Activated CD4-positive, alpha-beta memory T cell treated with anti-CD3 and anti-CD28 coated beads, Interleukin-2, amount 10 ng/mL, durations not matched to agents 7 days and 5 days (primary cell): ENCODE measurements at regions not wholly inside any gene's neighbourhood (a gene's known extent, or its start where the extent isn't known, plus 50 kb on each side); places are given as distances from the start of the nearest gene placed in this dataset.

Experiments used
- CTCF ChIA-PET: fragments of 350-600 bp; sonication (Branson Sonifier 250); formaldehyde crosslinking; loops from one replicate; lab custom pipeline; 2021; ENCODE audit warnings: antibody characterized with exemption, inconsistent platforms; lab: Charles Lee
- POLR2A ChIA-PET: fragments of 350-600 bp; sonication (Branson Sonifier 250); formaldehyde crosslinking; loops from one replicate; lab custom pipeline; 2021; ENCODE audit warnings: antibody characterized with exemption; lab: Charles Lee
- DNase-seq: peaks from one replicate; pipeline ENCODE4 v3.0.0-alpha.2; 2020
- H3K27ac Mint-ChIP-seq: one replicate; pipeline ENCODE4 v1.8.0; 2021; ENCODE audit warnings: mild to moderate bottlenecking, mixed read lengths
- H3K27me3 Mint-ChIP-seq: one replicate; pipeline ENCODE4 v1.8.0; 2021; ENCODE audit warnings: mixed read lengths
- H3K36me3 Mint-ChIP-seq: one replicate; pipeline ENCODE4 v1.8.0; 2021; ENCODE audit warnings: low read depth, mixed read lengths
- H3K4me1 Mint-ChIP-seq: one replicate; pipeline ENCODE4 v1.8.0; 2021; ENCODE audit warnings: mixed read lengths
- H3K4me3 Mint-ChIP-seq: one replicate; pipeline ENCODE4 v1.8.0; 2021; ENCODE audit warnings: mild to moderate bottlenecking, mixed read lengths
- H3K9me3 Mint-ChIP-seq: one replicate; pipeline ENCODE4 v1.8.0; 2021; ENCODE audit warnings: mixed read lengths

GRCh38 chr4:111849746-111850284 is 295.4 kb upstream of the FAM241A start:
- no peak for DNase-seq
- Mint-ChIP-seq H3K36me3 (no peaks in the 10 kb centered on the region), H3K9me3 (no peaks in the 10 kb centered on the region), H3K4me3 (no peak overlapping the region), H3K27ac (no peak overlapping the region), H3K4me1 (no peaks in the 10 kb centered on the region), H3K27me3 (no peaks in the 10 kb centered on the region)
- POLR2A ChIA-PET, result no interaction called here
- CTCF ChIA-PET, result no interaction called here

- DNase-seq, result no peak
- CTCF ChIA-PET, result interaction anchor here (0.6 to 1.2 kb wide), 3 partner anchors 9 to 210 kb away, joined by 3 to 4 read pairs (median 4); no protein-coding TSS in a partner anchor
- POLR2A ChIA-PET, result no interaction called here
Measured at GRCh38 chr4:111854494-111855087, 290.7 kb upstream of the FAM241A start.

GRCh38 chr4:111855308-111855707 is 289.9 kb upstream of the FAM241A start:
- Mint-ChIP-seq H3K36me3 (no peaks in the 10 kb centered on the region), H3K9me3 (no peaks in the 10 kb centered on the region), H3K4me1 (no peaks in the 10 kb centered on the region), H3K27ac (no peak overlapping the region), H3K27me3 (no peaks in the 10 kb centered on the region), H3K4me3 (no peak overlapping the region)
- ChIA-PET CTCF (no interaction called here), POLR2A (no interaction called here)
- no peak for DNase-seq

More at GRCh38 chr4:111854494-111855087, 290.7 kb upstream of the FAM241A start:
- H3K4me3 Mint-ChIP-seq, result no peak overlapping the region
- H3K27ac Mint-ChIP-seq, result no peak overlapping the region
- H3K27me3 Mint-ChIP-seq, result no peaks in the 10 kb centered on the region
- no peaks in the 10 kb centered on the region for H3K4me1 Mint-ChIP-seq
- no peaks in the 10 kb centered on the region for H3K36me3 Mint-ChIP-seq
- no peaks in the 10 kb centered on the region for H3K9me3 Mint-ChIP-seq

- Mint-ChIP-seq H3K27ac (no peak overlapping the region), H3K9me3 (no peaks in the 10 kb centered on the region), H3K4me3 (no peak overlapping the region), H3K36me3 (no peaks in the 10 kb centered on the region), H3K27me3 (no peaks in the 10 kb centered on the region), H3K4me1 (no peaks in the 10 kb centered on the region)
- no peak for DNase-seq
- ChIA-PET CTCF (interaction anchor here (0.7 kb wide), 1 partner anchor 10 kb away, joined by 3 read pairs; no protein-coding TSS in a partner anchor), POLR2A (no interaction called here)
Measured at GRCh38 chr4:111864066-111864465, 281.2 kb upstream of the FAM241A start.

GRCh38 chr4:111869339-111869738 is 275.9 kb upstream of the FAM241A start:
- no peaks in the 10 kb centered on the region for H3K27me3 Mint-ChIP-seq
- POLR2A ChIA-PET, result no interaction called here
- H3K36me3 Mint-ChIP-seq, result no peaks in the 10 kb centered on the region
- no peak overlapping the region for H3K4me3 Mint-ChIP-seq
- CTCF ChIA-PET, result no interaction called here
- no peaks in the 10 kb centered on the region for H3K4me1 Mint-ChIP-seq
- H3K9me3 Mint-ChIP-seq, result no peaks in the 10 kb centered on the region
- DNase-seq, result no peak
- H3K27ac Mint-ChIP-seq, result no peak overlapping the region

- H3K27ac Mint-ChIP-seq, result no peak overlapping the region
- no peaks in the 10 kb centered on the region for H3K4me1 Mint-ChIP-seq
- H3K36me3 Mint-ChIP-seq, result no peaks in the 10 kb centered on the region
- CTCF ChIA-PET, result no interaction called here
- H3K27me3 Mint-ChIP-seq, result no peaks in the 10 kb centered on the region
- H3K4me3 Mint-ChIP-seq, result no peak overlapping the region
- H3K9me3 Mint-ChIP-seq, result no peaks in the 10 kb centered on the region
- POLR2A ChIA-PET, result no interaction called here
- no peak for DNase-seq
Measured at GRCh38 chr4:111871802-111872201, 273.5 kb upstream of the FAM241A start.

- Mint-ChIP-seq H3K36me3 (no peaks in the 10 kb centered on the region), H3K27me3 (no peaks in the 10 kb centered on the region), H3K4me1 (no peaks in the 10 kb centered on the region), H3K4me3 (no peak overlapping the region), H3K27ac (no peak overlapping the region), H3K9me3 (no peaks in the 10 kb centered on the region)
- POLR2A ChIA-PET, result no interaction called here
- CTCF ChIA-PET, result no interaction called here
- DNase-seq, result no peak
Measured at GRCh38 chr4:111873801-111874200, 271.5 kb upstream of the FAM241A start.

GRCh38 chr4:111879539-111879938 is 265.7 kb upstream of the FAM241A start:
- Mint-ChIP-seq H3K9me3 (no peaks in the 10 kb centered on the region), H3K27me3 (no peaks in the 10 kb centered on the region), H3K4me3 (no peak overlapping the region), H3K36me3 (no peaks in the 10 kb centered on the region), H3K4me1 (no peaks in the 10 kb centered on the region), H3K27ac (no peak overlapping the region)
- DNase-seq, result no peak
- POLR2A ChIA-PET, result no interaction called here
- CTCF ChIA-PET, result no interaction called here

- Mint-ChIP-seq H3K27me3 (no peaks in the 10 kb centered on the region), H3K4me3 (no peak overlapping the region), H3K36me3 (no peaks in the 10 kb centered on the region), H3K9me3 (no peaks in the 10 kb centered on the region), H3K27ac (no peak overlapping the region), H3K4me1 (no peaks in the 10 kb centered on the region)
- ChIA-PET CTCF (no interaction called here), POLR2A (no interaction called here)
- DNase-seq, result no peak
Measured at GRCh38 chr4:111880116-111880515, 265.1 kb upstream of the FAM241A start.

- H3K27me3 Mint-ChIP-seq, result no peaks in the 10 kb centered on the region
- no peaks in the 10 kb centered on the region for H3K9me3 Mint-ChIP-seq
- CTCF ChIA-PET, result no interaction called here
- H3K36me3 Mint-ChIP-seq, result no peaks in the 10 kb centered on the region
- H3K4me1 Mint-ChIP-seq, result no peaks in the 10 kb centered on the region
- no peak overlapping the region for H3K27ac Mint-ChIP-seq
- no peak overlapping the region for H3K4me3 Mint-ChIP-seq
- POLR2A ChIA-PET, result no interaction called here
- DNase-seq, result no peak
Measured at GRCh38 chr4:111883557-111883999, 261.7 kb upstream of the FAM241A start.

- Mint-ChIP-seq H3K27me3 (no peaks in the 10 kb centered on the region), H3K9me3 (peaks cover 2% of the 10 kb centered on the region), H3K36me3 (no peaks in the 10 kb centered on the region), H3K27ac (no peak overlapping the region), H3K4me3 (no peak overlapping the region), H3K4me1 (no peaks in the 10 kb centered on the region)
- POLR2A ChIA-PET, result no interaction called here
- no peak for DNase-seq
- CTCF ChIA-PET, result no interaction called here
Measured at GRCh38 chr4:111890412-111890811, 254.8 kb upstream of the FAM241A start.

- Mint-ChIP-seq H3K9me3 (no peaks in the 10 kb centered on the region), H3K4me3 (no peak overlapping the region), H3K27me3 (no peaks in the 10 kb centered on the region), H3K36me3 (no peaks in the 10 kb centered on the region), H3K27ac (no peak overlapping the region), H3K4me1 (no peaks in the 10 kb centered on the region)
- POLR2A ChIA-PET, result no interaction called here
- no peak for DNase-seq
- CTCF ChIA-PET, result no interaction called here
Measured at GRCh38 chr4:111905511-111905910, 239.7 kb upstream of the FAM241A start.

GRCh38 chr4:111919639-111920038 is 225.6 kb upstream of the FAM241A start:
- DNase-seq, result no peak
- H3K9me3 Mint-ChIP-seq, result no peaks in the 10 kb centered on the region
- CTCF ChIA-PET, result no interaction called here
- no peak overlapping the region for H3K27ac Mint-ChIP-seq
- POLR2A ChIA-PET, result no interaction called here
- H3K27me3 Mint-ChIP-seq, result no peaks in the 10 kb centered on the region
- no peaks in the 10 kb centered on the region for H3K4me1 Mint-ChIP-seq
- no peak overlapping the region for H3K4me3 Mint-ChIP-seq
- H3K36me3 Mint-ChIP-seq, result no peaks in the 10 kb centered on the region

GRCh38 chr4:111921714-111922113 is 223.5 kb upstream of the FAM241A start:
- ChIA-PET CTCF (no interaction called here), POLR2A (no interaction called here)
- H3K27me3 Mint-ChIP-seq, result no peaks in the 10 kb centered on the region
- H3K27ac Mint-ChIP-seq, result no peak overlapping the region
- no peak overlapping the region for H3K4me3 Mint-ChIP-seq
- H3K4me1 Mint-ChIP-seq, result no peaks in the 10 kb centered on the region
- no peak for DNase-seq
- no peaks in the 10 kb centered on the region for H3K9me3 Mint-ChIP-seq
- H3K36me3 Mint-ChIP-seq, result no peaks in the 10 kb centered on the region
